ENCODE measurements at regions not wholly inside any gene's neighbourhood (a gene's known extent, or its start where the extent isn't known, plus 50 kb on each side); places are given as distances from the start of the nearest gene placed in this dataset.

DNA sequence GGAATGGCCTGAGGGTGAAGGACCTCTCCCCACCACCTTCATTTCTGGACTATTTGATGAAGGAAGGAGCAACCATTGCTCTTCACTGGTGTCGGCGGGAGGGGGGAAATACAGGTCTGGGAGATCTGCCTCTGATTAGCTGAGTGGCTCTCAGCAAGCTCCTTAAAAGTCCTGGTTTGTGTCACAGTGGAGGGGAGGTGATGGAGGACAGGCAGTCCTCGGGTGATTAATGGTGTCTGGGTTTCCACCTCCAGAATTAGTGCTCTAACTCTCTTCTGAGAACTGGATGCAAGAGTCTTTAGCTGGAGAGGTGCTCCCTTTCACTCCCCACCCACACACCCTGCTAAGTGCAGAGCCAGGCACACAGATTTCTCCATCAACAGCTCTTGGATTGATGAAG is 83.2 kb downstream of the TTC32 start:
- POLR2A ChIA-PET = no interaction called here
- no peaks in the 10 kb centered on the region for H3K4me1 Mint-ChIP-seq (ENCODE audit: low read depth)
- TF ChIP-seq, protein P1, sequence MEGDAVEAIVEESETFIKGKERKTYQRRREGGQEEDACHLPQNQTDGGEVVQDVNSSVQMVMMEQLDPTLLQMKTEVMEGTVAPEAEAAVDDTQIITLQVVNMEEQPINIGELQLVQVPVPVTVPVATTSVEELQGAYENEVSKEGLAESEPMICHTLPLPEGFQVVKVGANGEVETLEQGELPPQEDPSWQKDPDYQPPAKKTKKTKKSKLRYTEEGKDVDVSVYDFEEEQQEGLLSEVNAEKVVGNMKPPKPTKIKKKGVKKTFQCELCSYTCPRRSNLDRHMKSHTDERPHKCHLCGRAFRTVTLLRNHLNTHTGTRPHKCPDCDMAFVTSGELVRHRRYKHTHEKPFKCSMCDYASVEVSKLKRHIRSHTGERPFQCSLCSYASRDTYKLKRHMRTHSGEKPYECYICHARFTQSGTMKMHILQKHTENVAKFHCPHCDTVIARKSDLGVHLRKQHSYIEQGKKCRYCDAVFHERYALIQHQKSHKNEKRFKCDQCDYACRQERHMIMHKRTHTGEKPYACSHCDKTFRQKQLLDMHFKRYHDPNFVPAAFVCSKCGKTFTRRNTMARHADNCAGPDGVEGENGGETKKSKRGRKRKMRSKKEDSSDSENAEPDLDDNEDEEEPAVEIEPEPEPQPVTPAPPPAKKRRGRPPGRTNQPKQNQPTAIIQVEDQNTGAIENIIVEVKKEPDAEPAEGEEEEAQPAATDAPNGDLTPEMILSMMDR (IDR thresholded peaks at IDR 0.05) = no peak

DNA sequence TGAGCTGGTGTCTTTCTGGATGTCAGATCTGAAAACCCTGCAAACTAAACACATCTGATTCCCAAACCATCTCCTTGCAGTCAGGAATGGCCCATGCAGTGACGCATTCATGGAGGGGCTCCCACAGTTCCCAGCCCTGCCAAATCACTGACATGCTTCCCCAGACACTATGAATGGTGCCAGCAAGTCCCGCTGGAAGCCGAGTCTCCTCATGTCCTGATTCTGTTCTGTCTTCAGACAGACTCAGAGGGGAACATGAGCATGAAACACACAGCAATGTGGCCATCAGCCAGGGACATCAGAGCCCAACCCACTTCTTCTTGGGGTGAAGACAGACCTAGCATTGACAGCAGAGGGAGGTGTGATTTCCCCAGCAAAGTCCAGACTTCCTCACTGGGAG is 83.7 kb downstream of the TTC32 start:
- ChIA-PET CTCF (no interaction called here), POLR2A (no interaction called here)
- ATAC-seq (no peak), DNase-seq (no peak)
- H3K9me3 Mint-ChIP-seq = no peaks in the 10 kb centered on the region
- intact Hi-C loops (cut with micrococcal nuclease) = no loop called here
- no peak overlapping the region for H3K27ac Mint-ChIP-seq
- H3K27me3 Mint-ChIP-seq = peaks cover 8% of the 10 kb centered on the region
- no peaks in the 10 kb centered on the region for H3K4me1 Mint-ChIP-seq (ENCODE audit: low read depth)
- H3K36me3 Mint-ChIP-seq (ENCODE audit: low read depth) = no peaks in the 10 kb centered on the region
- TF ChIP-seq, protein P1 (IDR thresholded peaks at IDR 0.05) = no peak
- H3K4me3 Mint-ChIP-seq = no peak overlapping the region

More for the DNA sequence above, 83.2 kb downstream of the TTC32 start:
- CTCF ChIA-PET = no interaction called here
- Mint-ChIP-seq H3K9me3 (no peaks in the 10 kb centered on the region), H3K27me3 (peaks cover 9% of the 10 kb centered on the region), H3K27ac (no peak overlapping the region), H3K36me3 (ENCODE audit: low read depth) (no peaks in the 10 kb centered on the region), H3K4me3 (no peak overlapping the region)
- no peak for DNase-seq
- no peak for ATAC-seq
- intact Hi-C loops (cut with micrococcal nuclease) = no loop called here

DNA sequence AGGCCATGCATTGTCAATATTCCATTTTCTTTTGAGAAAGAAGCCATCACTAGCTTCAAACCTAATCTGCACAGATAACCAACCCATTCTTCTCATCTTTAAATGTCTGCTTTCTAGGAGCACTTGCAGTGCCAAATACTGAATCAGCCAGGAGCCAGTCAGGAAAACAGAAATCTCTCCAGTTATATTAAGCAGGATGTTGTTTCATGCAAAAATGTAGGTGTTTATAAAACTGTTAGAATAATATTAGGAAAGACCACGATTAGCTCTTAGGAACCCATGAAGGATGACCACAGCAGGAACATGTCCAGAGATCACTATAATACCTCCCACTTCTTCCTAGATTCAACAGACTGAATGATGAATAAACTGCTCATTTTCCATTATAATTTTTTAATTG is 86.0 kb downstream of the TTC32 start:
- H3K27me3 Mint-ChIP-seq = no peaks in the 10 kb centered on the region
- ChIA-PET CTCF (no interaction called here), POLR2A (no interaction called here)
- H3K9me3 Mint-ChIP-seq = no peaks in the 10 kb centered on the region
- DNase-seq (no peak), ATAC-seq (no peak)
- intact Hi-C loops (cut with micrococcal nuclease) = no loop called here
- H3K4me3 Mint-ChIP-seq = no peak overlapping the region
- H3K36me3 Mint-ChIP-seq (ENCODE audit: low read depth) = no peaks in the 10 kb centered on the region
- no peak overlapping the region for H3K27ac Mint-ChIP-seq
- TF ChIP-seq, protein P1 (IDR thresholded peaks at IDR 0.05) = no peak
- no peaks in the 10 kb centered on the region for H3K4me1 Mint-ChIP-seq (ENCODE audit: low read depth)

DNA sequence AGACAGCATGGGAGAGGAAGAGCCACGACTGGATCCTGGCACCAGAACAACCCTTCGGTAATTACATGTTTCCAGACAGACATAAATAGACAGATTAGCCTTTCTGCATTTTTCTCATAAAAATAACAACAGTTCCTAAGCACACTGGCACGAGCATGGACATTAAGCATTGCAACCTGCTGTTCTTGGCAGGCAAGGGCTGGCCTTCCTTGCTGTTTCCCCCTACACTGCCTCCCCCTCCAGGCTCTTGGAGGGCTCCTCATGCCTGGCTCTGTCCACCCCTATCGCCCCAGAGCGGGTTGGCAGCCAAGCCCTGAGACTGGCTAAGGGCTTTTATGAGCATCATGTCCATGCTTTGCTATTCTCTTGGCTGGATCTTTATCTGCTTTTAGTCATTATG is 89.6 kb downstream of the TTC32 start:
- Mint-ChIP-seq H3K4me3 (no peak overlapping the region), H3K36me3 (ENCODE audit: low read depth) (no peaks in the 10 kb centered on the region), H3K27ac (no peak overlapping the region), H3K27me3 (no peaks in the 10 kb centered on the region), H3K4me1 (ENCODE audit: low read depth) (no peaks in the 10 kb centered on the region), H3K9me3 (no peaks in the 10 kb centered on the region)
- POLR2A ChIA-PET = no interaction called here
- TF ChIP-seq, protein P1 (IDR thresholded peaks at IDR 0.05) = no peak
- no peak for ATAC-seq
- intact Hi-C loops (cut with micrococcal nuclease) = no loop called here
- no peak for DNase-seq
- CTCF ChIA-PET = no interaction called here

DNA sequence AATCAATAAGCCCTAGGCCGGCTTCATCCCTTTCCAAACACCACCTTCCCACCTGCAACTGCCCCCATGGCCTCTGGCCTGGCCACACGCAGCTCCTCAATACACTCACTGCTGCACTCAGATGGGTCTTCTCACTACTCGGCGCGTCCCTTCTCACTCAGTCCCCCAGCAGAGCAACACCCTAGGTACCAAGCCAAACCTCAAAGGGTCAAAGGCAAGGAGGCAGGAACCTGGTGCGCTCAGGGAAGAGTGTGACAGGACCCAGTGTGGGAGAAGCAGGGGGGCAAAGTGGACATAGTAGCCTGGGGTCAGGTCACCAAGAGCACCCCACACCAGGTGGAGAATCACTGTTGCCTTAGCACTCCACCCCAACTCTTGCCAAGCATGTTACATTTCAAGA is 90.6 kb downstream of the TTC32 start:
- POLR2A ChIA-PET = no interaction called here
- Mint-ChIP-seq H3K27me3 (no peaks in the 10 kb centered on the region), H3K9me3 (no peaks in the 10 kb centered on the region), H3K36me3 (ENCODE audit: low read depth) (no peaks in the 10 kb centered on the region), H3K4me1 (ENCODE audit: low read depth) (no peaks in the 10 kb centered on the region), H3K4me3 (no peak overlapping the region), H3K27ac (no peak overlapping the region)
- no peak for ATAC-seq
- intact Hi-C loops (cut with micrococcal nuclease) = no loop called here
- CTCF ChIA-PET = no interaction called here
- TF ChIP-seq, protein P1 (IDR thresholded peaks at IDR 0.05) = no peak
- DNase-seq = no peak
